ENCODE measurements at regions not wholly inside any gene's neighbourhood (a gene's known extent, or its start where the extent isn't known, plus 50 kb on each side); places are given as distances from the start of the nearest gene placed in this dataset.

DNA sequence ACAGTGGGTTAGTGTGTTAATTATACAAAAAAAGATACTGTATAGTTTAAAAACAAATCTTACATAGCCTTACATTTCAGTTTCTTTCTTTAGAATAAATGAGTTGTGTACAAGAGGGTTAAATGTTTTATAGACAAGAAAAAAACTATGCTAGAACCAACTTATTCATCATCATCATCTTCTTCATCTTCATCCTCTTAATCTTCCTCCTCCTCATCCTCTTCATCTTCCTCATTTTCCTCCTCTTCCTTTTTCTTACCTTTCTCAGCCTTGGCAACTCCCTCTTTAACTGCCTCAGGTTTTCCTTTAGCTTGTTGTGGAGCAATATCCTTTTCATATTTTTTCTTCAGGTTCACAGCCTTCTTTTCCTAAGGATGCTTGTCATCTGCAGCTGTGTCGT lies 53.7 kb downstream of the RPS12 start:
- intact Hi-C loops (cut with DNase I, micrococcal nuclease): no loop called here
- no peaks in the 10 kb centered on the region for H3K36me3 ChIP-seq (ENCODE audit: low read depth)
- no peaks in the 10 kb centered on the region for H3K9me3 ChIP-seq
- TF ChIP-seq, protein P1, sequence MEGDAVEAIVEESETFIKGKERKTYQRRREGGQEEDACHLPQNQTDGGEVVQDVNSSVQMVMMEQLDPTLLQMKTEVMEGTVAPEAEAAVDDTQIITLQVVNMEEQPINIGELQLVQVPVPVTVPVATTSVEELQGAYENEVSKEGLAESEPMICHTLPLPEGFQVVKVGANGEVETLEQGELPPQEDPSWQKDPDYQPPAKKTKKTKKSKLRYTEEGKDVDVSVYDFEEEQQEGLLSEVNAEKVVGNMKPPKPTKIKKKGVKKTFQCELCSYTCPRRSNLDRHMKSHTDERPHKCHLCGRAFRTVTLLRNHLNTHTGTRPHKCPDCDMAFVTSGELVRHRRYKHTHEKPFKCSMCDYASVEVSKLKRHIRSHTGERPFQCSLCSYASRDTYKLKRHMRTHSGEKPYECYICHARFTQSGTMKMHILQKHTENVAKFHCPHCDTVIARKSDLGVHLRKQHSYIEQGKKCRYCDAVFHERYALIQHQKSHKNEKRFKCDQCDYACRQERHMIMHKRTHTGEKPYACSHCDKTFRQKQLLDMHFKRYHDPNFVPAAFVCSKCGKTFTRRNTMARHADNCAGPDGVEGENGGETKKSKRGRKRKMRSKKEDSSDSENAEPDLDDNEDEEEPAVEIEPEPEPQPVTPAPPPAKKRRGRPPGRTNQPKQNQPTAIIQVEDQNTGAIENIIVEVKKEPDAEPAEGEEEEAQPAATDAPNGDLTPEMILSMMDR (IDR thresholded peaks at IDR 0.05): no peak
- ATAC-seq (no peak), DNase-seq (no peak)
- no peaks in the 10 kb centered on the region for H3K4me1 ChIP-seq (ENCODE audit: low read depth)
- H3K4me3 ChIP-seq: no peak overlapping the region

- Histone ChIP-seq H3K4me1 (ENCODE audit: low read depth) (no peaks in the 10 kb centered on the region), H3K36me3 (ENCODE audit: low read depth) (no peaks in the 10 kb centered on the region), H3K4me3 (no peak overlapping the region), H3K9me3 (no peaks in the 10 kb centered on the region)
- DNase-seq: no peak
- TF ChIP-seq, protein P1 (IDR thresholded peaks at IDR 0.05): no peak
- ATAC-seq: no peak
- intact Hi-C loops (cut with DNase I, micrococcal nuclease): no loop called here
Measured at GRCh38 chr6:132872923-132873322, 58.6 kb downstream of the RPS12 start.

DNA sequence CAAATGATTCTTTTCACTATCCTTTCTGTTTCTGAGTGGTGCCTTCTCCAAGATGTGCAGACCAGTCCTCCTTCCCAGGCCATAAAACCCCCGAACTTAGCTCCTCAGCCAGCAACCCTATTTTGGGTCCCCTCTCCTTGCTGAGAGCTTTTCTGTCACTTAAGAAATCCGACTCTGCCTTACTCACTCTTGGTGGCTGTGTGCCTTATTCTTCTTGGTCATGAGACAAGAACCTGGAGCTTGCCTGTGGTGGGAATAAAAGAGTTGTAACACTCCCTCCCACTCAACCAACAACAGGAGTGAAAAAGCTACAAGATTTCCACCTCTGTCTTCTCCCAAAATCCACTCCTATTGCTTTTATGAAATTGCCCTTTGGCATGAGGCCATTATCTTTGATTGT lies 62.6 kb downstream of the RPS12 start:
- Histone ChIP-seq H3K36me3 (ENCODE audit: low read depth) (no peaks in the 10 kb centered on the region), H3K4me1 (ENCODE audit: low read depth) (no peaks in the 10 kb centered on the region), H3K9me3 (no peaks in the 10 kb centered on the region), H3K4me3 (no peak overlapping the region)
- TF ChIP-seq, protein P1 (IDR thresholded peaks at IDR 0.05): no peak
- intact Hi-C loops (cut with DNase I, micrococcal nuclease): no loop called here
- DNase-seq (no peak), ATAC-seq (no peak)

GRCh38 chr6:132887204-132887603 lies 72.8 kb downstream of the RPS12 start:
- Histone ChIP-seq H3K9me3 (no peaks in the 10 kb centered on the region), H3K4me1 (ENCODE audit: low read depth) (no peaks in the 10 kb centered on the region), H3K36me3 (ENCODE audit: low read depth) (no peaks in the 10 kb centered on the region), H3K4me3 (no peak overlapping the region)
- intact Hi-C loops (cut with DNase I, micrococcal nuclease): no loop called here
- DNase-seq (no peak), ATAC-seq (no peak)
- TF ChIP-seq, protein P1 (IDR thresholded peaks at IDR 0.05): no peak

- intact Hi-C loops (cut with DNase I, micrococcal nuclease): no loop called here
- H3K9me3 ChIP-seq: no peaks in the 10 kb centered on the region
- H3K4me3 ChIP-seq: no peak overlapping the region
- ATAC-seq (no peak), DNase-seq (no peak)
- H3K4me1 ChIP-seq (ENCODE audit: low read depth): no peaks in the 10 kb centered on the region
- TF ChIP-seq, protein P1 (IDR thresholded peaks at IDR 0.05): no peak
- H3K36me3 ChIP-seq (ENCODE audit: low read depth): no peaks in the 10 kb centered on the region
Measured at GRCh38 chr6:132888701-132889100, 74.3 kb downstream of the RPS12 start.

Measured in mucosa of descending colon (tissue), 3 donors.